Osteocyte (in vitro differentiated cells): ENCODE measurements at regions not wholly inside any gene's neighbourhood (a gene's known extent, or its start where the extent isn't known, plus 50 kb on each side); places are given as distances from the start of the nearest gene placed in this dataset.
A peak's percentile ranks its signal among the peaks of the same experiment; 100 is the strongest.

Source experiments
- DNase-seq: peaks from one replicate; pipeline ENCODE4 v3.0.0; 2021; ENCODE audit warnings: mixed read lengths; ENCODE audit not compliant: unreplicated experiment; ENCODE audit errors: extremely low spot score
- H3K27ac Mint-ChIP-seq: one replicate; pipeline ENCODE4 v1.8.0; 2021; ENCODE audit warnings: mild to moderate bottlenecking, mixed read lengths; ENCODE audit not compliant: unreplicated experiment
- H3K27me3 Mint-ChIP-seq: one replicate; pipeline ENCODE4 v1.8.0; 2021; ENCODE audit warnings: mixed read lengths; ENCODE audit not compliant: unreplicated experiment
- H3K36me3 Mint-ChIP-seq: one replicate; pipeline ENCODE4 v1.8.0; 2021; ENCODE audit warnings: mixed read lengths; ENCODE audit not compliant: unreplicated experiment
- H3K4me1 Mint-ChIP-seq: one replicate; pipeline ENCODE4 v1.8.0; 2021; ENCODE audit warnings: mixed read lengths; ENCODE audit not compliant: unreplicated experiment
- H3K4me3 Mint-ChIP-seq: one replicate; pipeline ENCODE4 v1.8.0; 2021; ENCODE audit warnings: mild to moderate bottlenecking, moderate library complexity, mixed read lengths; ENCODE audit not compliant: unreplicated experiment
- H3K9me3 Mint-ChIP-seq: one replicate; pipeline ENCODE4 v1.8.0; 2021; ENCODE audit warnings: mixed read lengths; ENCODE audit not compliant: unreplicated experiment
- CTCF ChIP-seq: fragments of 200-600 bp; sonication (generic); IDR thresholded peaks from 2 replicates; pipeline ENCODE4 v1.5.0; 2021; ENCODE audit warnings: antibody characterized with exemption, mild to moderate bottlenecking, moderate library complexity

- Mint-ChIP-seq H3K4me3 (no peak overlapping the region), H3K9me3 (peaks cover 6% of the 10 kb centered on the region), H3K27ac (no peak overlapping the region), H3K4me1 (no peaks in the 10 kb centered on the region), H3K36me3 (no peaks in the 10 kb centered on the region), H3K27me3 (no peaks in the 10 kb centered on the region)
- no peak for TF ChIP-seq CTCF
- no peak for DNase-seq
Measured at GRCh38 chr3:163971861-163972260, 1106.4 kb downstream of the SI start.

DNA sequence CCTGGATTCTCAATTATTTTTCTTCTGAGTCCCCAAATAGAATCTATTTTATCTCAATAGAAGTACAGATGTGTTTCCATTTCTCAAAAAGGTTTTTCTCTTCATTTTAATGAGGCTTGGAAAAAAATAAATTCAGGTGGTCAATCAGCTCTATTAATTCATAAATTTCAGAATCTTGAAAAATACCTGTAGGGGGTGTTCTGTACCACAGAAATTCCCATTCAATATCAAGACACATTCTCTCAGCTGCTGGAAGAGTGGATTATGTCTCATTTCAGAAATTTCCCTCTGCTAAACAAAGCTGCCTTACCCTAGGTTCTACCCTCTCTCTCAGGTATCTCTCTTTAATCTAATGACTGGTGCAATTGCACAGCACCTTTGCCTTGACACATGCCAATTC is 1121.2 kb downstream of the SI start:
- no peak overlapping the region for H3K4me3 Mint-ChIP-seq
- no peak for DNase-seq
- no peaks in the 10 kb centered on the region for H3K27me3 Mint-ChIP-seq
- peak; percentile 48 for TF ChIP-seq CTCF
- no peaks in the 10 kb centered on the region for H3K9me3 Mint-ChIP-seq
- H3K4me1 Mint-ChIP-seq = peaks cover 2% of the 10 kb centered on the region
- H3K36me3 Mint-ChIP-seq = no peaks in the 10 kb centered on the region
- no peak overlapping the region for H3K27ac Mint-ChIP-seq

GRCh38 chr3:163953526-163953925 is 1124.8 kb downstream of the SI start:
- Mint-ChIP-seq H3K9me3 (no peaks in the 10 kb centered on the region), H3K27me3 (peaks cover 3% of the 10 kb centered on the region), H3K36me3 (no peaks in the 10 kb centered on the region), H3K27ac (no peak overlapping the region), H3K4me1 (peaks cover 11% of the 10 kb centered on the region), H3K4me3 (no peak overlapping the region)
- TF ChIP-seq CTCF = no peak
- DNase-seq = no peak

- no peak overlapping the region for H3K27ac Mint-ChIP-seq
- no peak for DNase-seq
- peaks cover 11% of the 10 kb centered on the region for H3K4me1 Mint-ChIP-seq
- no peak overlapping the region for H3K4me3 Mint-ChIP-seq
- no peak for TF ChIP-seq CTCF
- H3K9me3 Mint-ChIP-seq = no peaks in the 10 kb centered on the region
- H3K36me3 Mint-ChIP-seq = no peaks in the 10 kb centered on the region
- peaks cover 3% of the 10 kb centered on the region for H3K27me3 Mint-ChIP-seq
Measured at GRCh38 chr3:163952499-163952898, 1125.8 kb downstream of the SI start.

- Mint-ChIP-seq H3K36me3 (no peaks in the 10 kb centered on the region), H3K9me3 (no peaks in the 10 kb centered on the region), H3K27ac (no peak overlapping the region), H3K4me1 (peaks cover 9% of the 10 kb centered on the region), H3K4me3 (no peak overlapping the region), H3K27me3 (peaks cover 3% of the 10 kb centered on the region)
- peak; percentile 59 for TF ChIP-seq CTCF
- no peak for DNase-seq
Measured at GRCh38 chr3:163951397-163951987, 1126.8 kb downstream of the SI start.
